MM.1S (cell line): ENCODE measurements at regions not wholly inside any gene's neighbourhood (a gene's known extent, or its start where the extent isn't known, plus 50 kb on each side); places are given as distances from the start of the nearest gene placed in this dataset.
"Not testable (repeated sequence)": the region's sequence is repeated elsewhere in the genome, so short reads cannot be mapped to it uniquely, and the experiment has no call there.

ENCODE experiments used
- EZH2 ChIP-seq: fragments of 300-600 bp; sonication (generic); optimal IDR thresholded peaks from 2 replicates; pipeline ENCODE3; 2017; ENCODE audit warnings: low read depth, mild to moderate bottlenecking, antibody characterized with exemption, low read length, mixed read lengths
- TF ChIP-seq, protein P1 (sequence below): fragments of 300-600 bp; sonication (generic); IDR thresholded peaks from 2 replicates; pipeline ENCODE4 v1.5.1; 2016; ENCODE audit warnings: antibody characterized with exemption, low read length, mixed read lengths

DNA sequence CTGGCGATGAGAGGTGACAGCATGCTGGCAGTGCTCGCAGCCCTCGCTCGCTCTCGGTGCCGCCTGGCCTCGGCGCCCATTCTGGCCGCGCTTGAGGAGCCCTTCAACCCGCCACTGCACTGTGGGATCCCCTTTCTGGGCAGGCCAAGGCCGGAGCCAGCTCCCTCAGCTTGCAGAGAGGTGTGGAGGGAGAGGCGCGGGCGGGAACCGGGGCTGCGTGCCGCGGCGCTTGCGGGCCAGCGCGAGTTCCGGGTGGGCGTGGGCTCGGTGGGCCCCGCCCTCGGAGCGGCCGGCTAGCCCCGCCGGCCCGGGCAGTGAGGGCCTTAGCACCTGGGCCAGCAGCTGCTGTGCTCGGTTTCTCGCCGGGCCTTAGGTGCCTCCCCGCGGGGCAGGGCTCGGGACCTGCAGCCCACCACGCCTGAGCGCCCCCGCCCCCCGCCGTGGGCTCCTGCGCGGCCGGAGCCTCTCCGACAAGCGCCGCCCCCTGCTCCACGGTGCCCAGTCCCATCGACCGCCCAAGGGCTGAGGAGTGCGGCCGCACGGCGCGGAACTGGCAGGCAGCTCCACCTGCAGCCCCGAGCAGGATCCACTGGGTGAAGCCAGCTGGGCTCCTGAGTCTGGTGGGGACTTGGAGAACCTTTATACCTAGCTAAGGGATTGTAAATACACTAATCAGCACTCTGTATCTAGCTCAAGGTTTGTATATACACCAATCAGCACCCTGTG is 200.2 kb downstream of the MAP2K4 start:
- TF ChIP-seq, protein P1, sequence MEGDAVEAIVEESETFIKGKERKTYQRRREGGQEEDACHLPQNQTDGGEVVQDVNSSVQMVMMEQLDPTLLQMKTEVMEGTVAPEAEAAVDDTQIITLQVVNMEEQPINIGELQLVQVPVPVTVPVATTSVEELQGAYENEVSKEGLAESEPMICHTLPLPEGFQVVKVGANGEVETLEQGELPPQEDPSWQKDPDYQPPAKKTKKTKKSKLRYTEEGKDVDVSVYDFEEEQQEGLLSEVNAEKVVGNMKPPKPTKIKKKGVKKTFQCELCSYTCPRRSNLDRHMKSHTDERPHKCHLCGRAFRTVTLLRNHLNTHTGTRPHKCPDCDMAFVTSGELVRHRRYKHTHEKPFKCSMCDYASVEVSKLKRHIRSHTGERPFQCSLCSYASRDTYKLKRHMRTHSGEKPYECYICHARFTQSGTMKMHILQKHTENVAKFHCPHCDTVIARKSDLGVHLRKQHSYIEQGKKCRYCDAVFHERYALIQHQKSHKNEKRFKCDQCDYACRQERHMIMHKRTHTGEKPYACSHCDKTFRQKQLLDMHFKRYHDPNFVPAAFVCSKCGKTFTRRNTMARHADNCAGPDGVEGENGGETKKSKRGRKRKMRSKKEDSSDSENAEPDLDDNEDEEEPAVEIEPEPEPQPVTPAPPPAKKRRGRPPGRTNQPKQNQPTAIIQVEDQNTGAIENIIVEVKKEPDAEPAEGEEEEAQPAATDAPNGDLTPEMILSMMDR = not testable (repeated sequence)
- TF ChIP-seq EZH2 = not testable (repeated sequence)
